Epithelial cell of esophagus (primary cell): ENCODE measurements at regions not wholly inside any gene's neighbourhood (a gene's known extent, or its start where the extent isn't known, plus 50 kb on each side); places are given as distances from the start of the nearest gene placed in this dataset.

Experiments used
- DNase-seq: peaks from one replicate; pipeline ENCODE4 v3.0.0; 2010; ENCODE audit warnings: low read depth
- H3K4me3 ChIP-seq: 2 replicates; pipeline ENCODE4 v1.5.1; 2011; ENCODE audit warnings: mild to moderate bottlenecking, low read length, control low read depth
- TF ChIP-seq, protein P1 (sequence below): IDR thresholded peaks from 2 replicates; pipeline ENCODE4 v1.5.1; 2011; ENCODE audit warnings: low read depth, mild to moderate bottlenecking, low read length, control low read depth, inconsistent platforms; ENCODE audit not compliant: insufficient read depth; ENCODE audit errors: missing control alignments

DNA sequence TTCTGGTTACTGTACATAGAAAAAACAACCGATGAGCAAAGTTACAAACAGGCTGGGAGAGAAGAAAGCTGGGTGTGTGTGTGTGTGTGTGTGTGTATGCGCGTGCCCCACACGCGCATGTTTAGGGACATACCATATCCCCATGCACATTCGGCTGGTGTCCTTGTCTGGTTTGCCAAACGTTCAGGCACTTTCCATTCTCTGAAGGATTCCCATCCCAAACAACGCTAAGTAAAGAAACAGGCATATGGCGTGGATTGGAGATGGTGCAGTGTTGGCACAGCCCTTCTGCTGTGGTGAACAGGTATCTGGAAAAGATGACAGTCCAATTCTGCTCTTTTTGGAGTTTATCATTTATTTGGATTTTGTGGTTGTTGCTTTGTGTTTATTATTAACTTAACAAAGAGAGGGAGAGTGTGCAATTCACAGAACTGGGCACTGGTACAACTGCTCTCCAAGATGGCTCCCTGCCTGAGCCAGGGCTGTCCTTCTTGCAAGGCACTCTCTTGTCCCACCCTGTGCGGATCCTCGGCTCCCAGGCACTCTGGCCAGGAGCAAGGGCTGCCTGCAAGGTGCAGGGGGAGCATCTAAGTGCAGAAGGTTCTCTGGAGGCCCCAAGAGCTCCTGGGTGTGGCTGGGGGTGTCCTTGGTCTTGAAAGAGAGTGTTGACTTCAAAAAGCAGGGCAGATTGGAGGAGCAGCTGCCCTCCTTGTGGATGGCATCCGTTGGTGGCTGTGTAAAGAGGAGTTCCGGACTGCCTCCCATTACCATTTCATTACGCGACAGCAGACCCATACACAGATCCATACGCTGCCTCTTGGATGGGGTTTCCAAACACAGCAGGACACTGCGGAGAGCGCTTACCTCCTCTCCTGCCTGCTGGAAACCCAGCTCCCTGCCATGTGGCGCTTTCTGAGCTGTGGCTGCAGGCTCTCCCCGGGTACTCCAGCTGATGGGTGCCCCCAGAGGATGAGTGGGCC is 263.1 kb downstream of the ZNF536 start:
- no peak for DNase-seq
- H3K4me3 ChIP-seq: no peak overlapping the region
- TF ChIP-seq, protein P1, sequence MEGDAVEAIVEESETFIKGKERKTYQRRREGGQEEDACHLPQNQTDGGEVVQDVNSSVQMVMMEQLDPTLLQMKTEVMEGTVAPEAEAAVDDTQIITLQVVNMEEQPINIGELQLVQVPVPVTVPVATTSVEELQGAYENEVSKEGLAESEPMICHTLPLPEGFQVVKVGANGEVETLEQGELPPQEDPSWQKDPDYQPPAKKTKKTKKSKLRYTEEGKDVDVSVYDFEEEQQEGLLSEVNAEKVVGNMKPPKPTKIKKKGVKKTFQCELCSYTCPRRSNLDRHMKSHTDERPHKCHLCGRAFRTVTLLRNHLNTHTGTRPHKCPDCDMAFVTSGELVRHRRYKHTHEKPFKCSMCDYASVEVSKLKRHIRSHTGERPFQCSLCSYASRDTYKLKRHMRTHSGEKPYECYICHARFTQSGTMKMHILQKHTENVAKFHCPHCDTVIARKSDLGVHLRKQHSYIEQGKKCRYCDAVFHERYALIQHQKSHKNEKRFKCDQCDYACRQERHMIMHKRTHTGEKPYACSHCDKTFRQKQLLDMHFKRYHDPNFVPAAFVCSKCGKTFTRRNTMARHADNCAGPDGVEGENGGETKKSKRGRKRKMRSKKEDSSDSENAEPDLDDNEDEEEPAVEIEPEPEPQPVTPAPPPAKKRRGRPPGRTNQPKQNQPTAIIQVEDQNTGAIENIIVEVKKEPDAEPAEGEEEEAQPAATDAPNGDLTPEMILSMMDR: no peak

GRCh38 chr19:30634131-30634830 is 262.1 kb downstream of the ZNF536 start:
- no peak for DNase-seq
- H3K4me3 ChIP-seq: no peak overlapping the region
- TF ChIP-seq, protein P1: no peak

DNA sequence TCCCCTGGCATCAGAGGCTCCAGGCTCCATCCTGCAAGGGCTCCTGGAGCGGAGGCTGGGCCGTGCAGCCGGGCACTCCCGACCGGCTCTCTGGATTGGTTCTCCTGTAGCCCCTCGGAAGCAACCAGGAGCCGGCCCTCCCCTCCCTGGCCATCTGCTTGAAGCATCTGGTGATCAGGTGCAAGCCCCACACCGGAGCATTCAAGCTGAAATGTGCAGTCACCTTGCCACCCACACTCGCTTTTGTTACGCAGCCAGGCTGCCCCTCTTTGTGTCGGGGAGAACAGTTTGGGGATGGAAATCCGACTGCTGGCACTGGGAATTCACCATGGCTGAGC is 258.8 kb downstream of the ZNF536 start:
- no peak for DNase-seq
- TF ChIP-seq, protein P1: no peak
- H3K4me3 ChIP-seq: no peak overlapping the region

DNA sequence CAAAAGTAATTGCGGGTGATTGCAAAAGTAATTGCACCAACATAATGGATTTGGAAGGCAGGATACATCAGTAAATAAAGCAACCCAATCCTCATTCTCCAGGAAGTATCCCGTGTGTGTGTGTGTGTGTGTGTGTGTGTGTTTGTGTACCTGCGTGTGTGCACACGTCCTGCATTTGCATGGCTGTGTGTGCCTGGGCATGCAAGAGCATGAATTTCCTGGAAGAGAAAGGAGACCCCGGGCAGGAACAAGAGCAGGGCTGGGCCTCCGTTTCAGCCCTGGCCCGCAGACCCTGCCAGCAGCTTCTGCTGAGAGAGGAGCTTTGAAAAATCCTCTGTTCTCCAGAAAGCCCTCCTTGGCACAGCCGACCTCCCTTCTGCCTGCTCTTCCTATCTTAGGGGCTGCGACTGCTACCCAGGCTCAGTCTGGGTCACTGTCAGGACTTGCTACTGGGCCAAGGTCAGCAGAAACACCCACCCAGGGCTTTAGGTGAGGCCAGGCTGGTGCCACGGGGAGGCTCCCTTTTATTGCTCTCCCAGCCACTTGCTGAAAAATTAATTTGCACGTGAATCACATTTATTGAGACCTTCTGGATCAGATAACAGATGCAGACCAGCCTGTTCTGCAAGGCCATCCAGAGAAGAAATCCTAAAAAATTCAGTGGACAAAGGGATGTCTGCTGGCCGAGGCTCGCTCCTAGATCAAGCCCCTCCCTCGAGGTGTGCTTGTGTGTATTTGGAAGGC is 258.3 kb downstream of the ZNF536 start:
- H3K4me3 ChIP-seq: no peak overlapping the region
- DNase-seq: no peak
- TF ChIP-seq, protein P1: no peak

GRCh38 chr19:30629086-30629485 is 256.9 kb downstream of the ZNF536 start:
- no peak overlapping the region for H3K4me3 ChIP-seq
- TF ChIP-seq, protein P1: no peak
- no peak for DNase-seq

DNA sequence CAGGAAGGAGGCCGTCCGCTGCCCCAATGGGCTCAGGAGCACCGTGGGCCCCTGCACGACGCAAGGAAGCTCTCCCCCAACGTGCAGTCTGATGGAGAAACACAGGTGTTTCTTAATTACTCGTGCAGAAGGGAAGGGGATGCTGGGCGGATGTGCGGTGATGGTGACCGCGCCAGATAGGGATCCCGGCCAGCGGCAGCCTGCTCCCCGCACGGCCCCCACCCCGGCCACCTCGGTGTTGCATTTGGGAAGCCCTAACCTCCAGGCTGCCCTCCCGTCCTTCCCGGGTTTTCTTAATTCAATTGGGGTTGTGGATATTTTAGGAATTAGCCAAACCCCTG is 254.4 kb downstream of the ZNF536 start:
- no peak for DNase-seq
- TF ChIP-seq, protein P1: no peak
- H3K4me3 ChIP-seq: no peak overlapping the region
